ENCODE measurements at regions not wholly inside any gene's neighbourhood (a gene's known extent, or its start where the extent isn't known, plus 50 kb on each side); places are given as distances from the start of the nearest gene placed in this dataset.

DNA sequence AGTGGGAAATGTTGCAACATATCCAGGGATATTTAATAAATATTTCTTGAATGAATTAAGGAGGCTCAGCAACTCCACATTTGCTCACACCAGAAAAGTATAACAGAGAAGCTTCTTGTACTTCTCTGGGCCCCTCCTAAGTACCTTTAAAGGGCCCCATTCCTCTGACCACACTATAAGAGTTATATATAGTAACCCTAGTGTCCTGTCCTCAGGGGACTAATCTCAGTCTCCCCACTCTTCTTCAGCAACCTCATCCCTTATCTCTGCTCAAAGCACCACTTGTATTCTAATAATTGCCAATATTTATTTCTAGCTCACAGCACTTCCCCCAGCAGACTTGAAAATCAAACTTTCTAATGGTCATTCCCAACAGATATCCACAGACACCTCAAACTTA is 237.1 kb downstream of the GXYLT1 start:
- Mint-ChIP-seq H3K27me3 (peaks cover 2% of the 10 kb centered on the region), H3K9me3 (no peaks in the 10 kb centered on the region), H3K4me1 (no peaks in the 10 kb centered on the region), H3K36me3 (no peaks in the 10 kb centered on the region), H3K27ac (no peak overlapping the region), H3K4me3 (no peak overlapping the region)
- ATAC-seq (ENCODE audit: low read depth) (no peak), DNase-seq (ENCODE audit: low spot score in 2 of 2) (no peak)

DNA sequence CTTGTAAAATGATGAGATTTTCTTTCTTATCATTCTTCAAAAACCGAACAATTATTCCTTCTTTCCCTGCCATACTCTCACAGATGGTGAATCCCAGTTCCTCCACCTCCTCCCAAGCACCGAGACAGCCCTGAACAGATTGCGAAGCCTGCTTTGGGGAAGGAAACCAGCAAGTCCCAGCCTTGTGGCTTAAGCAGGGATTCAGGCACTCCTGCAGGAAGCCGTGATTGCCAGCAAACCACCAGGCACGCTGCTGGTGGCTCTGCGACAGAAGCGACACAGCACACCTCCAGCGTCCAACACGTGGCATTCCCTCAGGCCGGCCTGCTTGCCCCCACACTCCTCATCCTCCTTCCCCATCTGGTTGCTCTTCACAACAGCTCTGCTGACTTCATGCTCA is 237.7 kb downstream of the GXYLT1 start:
- peaks cover 2% of the 10 kb centered on the region for H3K27me3 Mint-ChIP-seq
- no peak overlapping the region for H3K27ac Mint-ChIP-seq
- no peaks in the 10 kb centered on the region for H3K9me3 Mint-ChIP-seq
- no peaks in the 10 kb centered on the region for H3K4me1 Mint-ChIP-seq
- DNase-seq (ENCODE audit: low spot score in 2 of 2): no peak
- ATAC-seq (ENCODE audit: low read depth): no peak
- H3K4me3 Mint-ChIP-seq: no peak overlapping the region
- H3K36me3 Mint-ChIP-seq: no peaks in the 10 kb centered on the region

DNA sequence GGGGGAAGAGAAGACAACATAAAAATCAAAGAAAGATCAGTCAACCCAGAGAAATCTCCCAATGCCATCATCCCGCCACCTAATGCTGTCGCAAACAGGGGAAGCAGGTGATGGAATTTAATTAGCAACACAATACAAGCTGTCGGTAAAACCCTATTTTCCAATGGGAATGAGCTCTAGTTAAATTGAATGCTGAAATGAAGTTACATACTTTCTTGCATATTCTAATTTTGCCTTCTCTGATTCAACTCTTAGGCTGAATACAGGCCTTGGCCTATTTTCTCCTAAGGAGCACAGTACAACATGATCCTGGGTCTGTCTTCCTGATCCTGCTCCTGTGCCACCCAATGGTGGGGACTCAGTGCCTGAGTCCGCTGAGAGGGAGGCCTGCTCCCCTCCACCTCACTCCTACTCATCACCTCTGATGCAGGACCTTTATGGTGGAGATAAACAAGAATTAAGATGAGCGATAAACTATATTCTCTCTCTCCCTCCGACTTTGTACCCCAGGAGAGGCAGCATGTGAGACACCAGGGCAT is 238.8 kb downstream of the GXYLT1 start:
- Mint-ChIP-seq H3K27ac (no peak overlapping the region), H3K4me1 (no peaks in the 10 kb centered on the region), H3K27me3 (peaks cover 2% of the 10 kb centered on the region), H3K4me3 (no peak overlapping the region), H3K36me3 (no peaks in the 10 kb centered on the region), H3K9me3 (no peaks in the 10 kb centered on the region)
- no peak for ATAC-seq (ENCODE audit: low read depth)
- DNase-seq (ENCODE audit: low spot score in 2 of 2): no peak

DNA sequence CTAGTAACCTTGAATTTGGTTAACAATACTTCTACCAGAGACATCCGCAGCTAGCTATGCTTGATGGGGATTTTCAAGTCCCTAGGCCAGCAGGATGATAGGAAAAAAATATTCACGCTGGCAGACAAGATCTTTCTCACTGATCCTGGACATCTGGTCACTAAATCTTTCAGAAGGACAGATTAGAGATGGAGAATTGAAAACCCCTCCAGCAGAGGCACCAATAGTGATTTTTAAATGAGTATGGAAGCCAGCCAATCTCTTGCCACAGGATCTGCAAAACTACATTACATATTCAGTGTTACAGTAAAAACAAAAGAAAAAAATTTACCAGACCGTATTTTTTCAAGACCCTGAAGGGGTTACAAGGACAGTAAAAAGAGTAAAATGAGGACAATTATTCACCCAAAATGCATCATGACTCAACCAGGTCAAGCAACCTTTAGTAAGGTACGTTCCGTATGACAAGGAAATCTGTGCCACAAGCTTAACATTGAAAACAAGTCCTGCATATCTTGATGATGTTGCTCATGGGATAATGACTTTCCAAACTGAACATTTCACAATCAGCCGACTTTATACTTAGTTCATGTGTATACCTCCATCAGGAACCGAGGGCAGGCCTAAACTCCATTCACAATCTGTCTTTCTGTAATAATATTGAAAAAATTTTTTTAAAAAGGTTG is 239.5 kb downstream of the GXYLT1 start:
- H3K9me3 Mint-ChIP-seq: no peaks in the 10 kb centered on the region
- no peak for DNase-seq (ENCODE audit: low spot score in 2 of 2)
- H3K36me3 Mint-ChIP-seq: no peaks in the 10 kb centered on the region
- H3K27me3 Mint-ChIP-seq: peaks cover 2% of the 10 kb centered on the region
- no peak overlapping the region for H3K4me3 Mint-ChIP-seq
- no peaks in the 10 kb centered on the region for H3K4me1 Mint-ChIP-seq
- no peak for ATAC-seq (ENCODE audit: low read depth)
- no peak overlapping the region for H3K27ac Mint-ChIP-seq

DNA sequence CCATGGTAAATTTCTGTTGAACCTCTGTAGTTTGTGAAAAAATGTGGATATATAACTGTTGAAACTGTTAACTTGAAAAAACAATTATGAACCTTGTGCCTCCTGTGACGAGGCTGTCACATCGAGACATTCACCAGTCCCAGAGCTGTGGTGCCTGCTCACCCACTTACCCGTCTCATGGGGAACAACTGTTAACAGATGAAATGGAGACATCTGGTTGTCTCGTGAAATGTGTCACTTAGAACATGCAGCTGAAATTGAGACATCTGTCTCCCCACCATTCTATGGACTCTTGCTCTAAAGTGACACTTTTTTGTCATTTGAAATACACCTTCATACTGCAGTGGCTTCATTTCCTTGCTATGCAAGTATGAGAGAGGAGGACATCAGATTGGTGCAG is 240.6 kb downstream of the GXYLT1 start:
- peaks cover 2% of the 10 kb centered on the region for H3K27me3 Mint-ChIP-seq
- no peaks in the 10 kb centered on the region for H3K4me1 Mint-ChIP-seq
- H3K27ac Mint-ChIP-seq: no peak overlapping the region
- no peak overlapping the region for H3K4me3 Mint-ChIP-seq
- ATAC-seq (ENCODE audit: low read depth) (no peak), DNase-seq (ENCODE audit: low spot score in 2 of 2) (no peak)
- H3K9me3 Mint-ChIP-seq: no peaks in the 10 kb centered on the region
- no peaks in the 10 kb centered on the region for H3K36me3 Mint-ChIP-seq

DNA sequence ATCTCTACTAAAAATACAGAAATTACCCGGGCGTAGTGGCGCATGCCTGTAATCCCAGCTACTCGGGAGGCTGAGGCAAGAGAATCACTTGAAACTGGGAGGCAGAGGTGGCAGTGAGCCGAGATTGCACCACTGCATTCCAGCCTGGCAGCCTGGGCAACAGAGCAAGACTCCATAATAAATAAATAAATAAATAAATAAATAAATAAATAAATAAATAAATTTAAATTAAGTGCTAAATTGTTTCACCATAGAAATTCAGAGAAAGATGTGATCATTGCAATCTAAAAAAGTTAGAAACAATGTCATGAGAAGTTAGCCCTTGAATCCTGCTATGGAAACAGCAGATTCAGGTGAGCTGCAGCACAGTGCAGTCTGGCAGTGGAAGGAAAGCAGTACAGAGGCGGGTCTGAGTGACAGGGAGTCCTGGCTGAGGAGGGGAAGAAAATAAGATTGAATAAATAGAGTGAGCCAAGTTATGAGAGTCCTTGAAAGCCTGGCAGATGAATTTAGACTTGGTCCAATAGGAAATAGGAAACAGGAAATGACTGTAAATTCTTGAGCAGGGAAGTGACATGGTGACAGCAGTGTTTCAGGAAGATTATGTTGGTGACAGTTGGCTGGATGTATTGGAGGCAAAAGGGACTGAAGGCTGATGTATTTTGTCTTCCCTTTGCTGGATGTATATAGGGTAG is 241.5 kb downstream of the GXYLT1 start:
- ATAC-seq (ENCODE audit: low read depth) (no peak), DNase-seq (ENCODE audit: low spot score in 2 of 2) (no peak)
- H3K36me3 Mint-ChIP-seq: no peaks in the 10 kb centered on the region
- peaks cover 2% of the 10 kb centered on the region for H3K27me3 Mint-ChIP-seq
- H3K9me3 Mint-ChIP-seq: no peaks in the 10 kb centered on the region
- no peak overlapping the region for H3K27ac Mint-ChIP-seq
- no peak overlapping the region for H3K4me3 Mint-ChIP-seq
- H3K4me1 Mint-ChIP-seq: no peaks in the 10 kb centered on the region

DNA sequence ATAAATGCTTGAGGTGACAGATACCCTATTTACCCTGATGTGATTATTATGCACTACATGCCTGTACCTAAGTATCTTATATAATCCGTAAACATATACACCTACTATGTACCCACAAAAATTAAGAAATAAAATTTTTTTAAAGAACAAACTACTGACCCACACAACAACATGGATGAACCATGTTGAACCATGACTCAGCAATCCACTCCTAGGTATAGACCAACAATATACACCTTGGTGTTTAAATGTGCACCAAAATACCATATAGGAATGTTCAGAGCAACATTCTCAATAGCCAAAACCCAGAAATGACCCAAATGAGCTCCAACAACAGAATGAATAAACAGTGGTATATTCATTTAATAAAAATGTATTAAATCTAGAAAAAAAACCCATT is 245.1 kb downstream of the GXYLT1 start:
- Mint-ChIP-seq H3K4me3 (no peak overlapping the region), H3K4me1 (no peaks in the 10 kb centered on the region), H3K27ac (no peak overlapping the region), H3K36me3 (no peaks in the 10 kb centered on the region), H3K27me3 (peaks cover 5% of the 10 kb centered on the region), H3K9me3 (peaks cover 2% of the 10 kb centered on the region)
- ATAC-seq (ENCODE audit: low read depth): no peak
- no peak for DNase-seq (ENCODE audit: low spot score in 2 of 2)

DNA sequence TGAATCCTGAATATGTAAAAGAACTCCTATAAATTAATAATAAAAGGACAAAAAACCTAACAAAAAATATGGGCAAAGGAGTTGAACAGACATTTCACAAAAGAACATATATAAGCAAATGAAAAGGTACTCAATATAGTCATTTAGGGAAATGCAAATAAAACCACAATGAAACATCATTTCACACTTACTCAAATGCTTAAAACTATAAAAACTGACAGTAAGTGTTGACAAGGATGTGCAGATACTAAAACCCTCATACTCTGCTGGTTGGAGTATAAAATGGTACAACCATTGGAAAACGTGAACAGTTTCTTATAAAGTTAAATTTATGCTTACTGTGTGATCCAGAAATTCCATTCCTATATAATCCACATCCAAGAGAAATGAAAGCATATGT is 247.1 kb downstream of the GXYLT1 start:
- DNase-seq (ENCODE audit: low spot score in 2 of 2) (no peak), ATAC-seq (ENCODE audit: low read depth) (no peak)
- Mint-ChIP-seq H3K4me3 (no peak overlapping the region), H3K27ac (no peak overlapping the region), H3K36me3 (no peaks in the 10 kb centered on the region), H3K9me3 (peaks cover 4% of the 10 kb centered on the region), H3K27me3 (peaks cover 5% of the 10 kb centered on the region), H3K4me1 (no peaks in the 10 kb centered on the region)

DNA sequence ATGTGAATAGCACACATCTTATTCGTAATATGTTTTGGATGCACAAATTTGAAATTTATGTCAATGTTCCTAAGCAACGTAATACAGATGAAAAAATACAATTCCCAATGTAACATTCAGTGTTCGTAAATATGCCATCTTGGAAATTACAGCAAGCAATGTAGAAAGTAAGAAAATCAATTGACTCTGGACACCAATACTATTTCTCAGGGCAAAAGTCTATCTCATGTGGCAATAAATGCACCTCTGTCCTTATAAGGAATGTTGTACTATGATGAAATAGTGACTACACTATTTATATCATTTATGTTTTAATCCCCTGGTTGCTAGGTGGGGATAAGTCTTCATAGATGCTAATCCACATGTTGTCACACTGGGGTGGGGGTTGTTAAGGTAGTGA is 251.2 kb downstream of the GXYLT1 start:
- Mint-ChIP-seq H3K36me3 (no peaks in the 10 kb centered on the region), H3K27me3 (peaks cover 5% of the 10 kb centered on the region), H3K9me3 (peaks cover 4% of the 10 kb centered on the region), H3K27ac (no peak overlapping the region), H3K4me1 (no peaks in the 10 kb centered on the region), H3K4me3 (no peak overlapping the region)
- no peak for ATAC-seq (ENCODE audit: low read depth)
- no peak for DNase-seq (ENCODE audit: low spot score in 2 of 2)

DNA sequence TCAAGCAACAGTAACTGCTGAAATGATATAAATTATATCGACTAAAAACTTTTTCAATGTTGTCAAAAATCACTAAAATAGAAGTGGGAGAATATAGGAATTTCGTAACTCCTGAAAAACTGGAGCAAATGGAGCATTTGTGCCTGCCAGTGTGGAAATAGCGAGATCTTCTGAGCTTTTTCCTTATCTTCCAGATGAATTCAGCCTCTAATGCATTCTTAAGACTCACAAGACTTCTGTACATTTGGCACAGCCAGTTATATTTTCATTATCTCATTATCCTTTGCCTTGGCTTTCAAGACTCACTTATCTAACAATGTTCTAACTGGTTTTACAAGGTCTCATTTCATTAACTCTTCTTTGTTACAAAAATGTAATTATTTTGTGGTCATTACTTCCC is 252.4 kb downstream of the GXYLT1 start:
- no peak for ATAC-seq (ENCODE audit: low read depth)
- Mint-ChIP-seq H3K9me3 (peaks cover 4% of the 10 kb centered on the region), H3K27ac (no peak overlapping the region), H3K4me1 (no peaks in the 10 kb centered on the region), H3K4me3 (no peak overlapping the region), H3K27me3 (peaks cover 5% of the 10 kb centered on the region), H3K36me3 (no peaks in the 10 kb centered on the region)
- no peak for DNase-seq (ENCODE audit: low spot score in 2 of 2)

DNA sequence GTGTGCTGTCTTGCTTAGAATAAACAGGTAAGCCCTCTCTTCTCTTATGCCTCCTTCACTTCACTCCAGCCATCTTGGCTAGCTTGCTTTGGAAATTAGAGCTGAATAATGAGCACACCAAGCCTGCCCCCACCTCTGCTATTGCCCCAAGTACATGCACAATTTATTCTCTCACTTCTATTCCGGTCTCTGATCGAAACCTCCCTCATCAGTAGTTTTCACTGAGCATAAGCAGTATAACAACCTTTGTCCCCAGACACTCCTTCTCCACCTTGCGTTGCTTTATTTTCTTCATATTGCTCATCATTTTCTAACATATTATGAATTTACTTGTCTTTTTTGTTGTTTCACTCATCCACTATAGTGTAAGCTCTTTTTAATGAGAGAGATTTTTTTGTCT is 253.4 kb downstream of the GXYLT1 start:
- Mint-ChIP-seq H3K36me3 (no peaks in the 10 kb centered on the region), H3K4me1 (no peaks in the 10 kb centered on the region), H3K4me3 (no peak overlapping the region), H3K27me3 (peaks cover 5% of the 10 kb centered on the region), H3K27ac (no peak overlapping the region), H3K9me3 (peaks cover 4% of the 10 kb centered on the region)
- ATAC-seq (ENCODE audit: low read depth) (no peak), DNase-seq (ENCODE audit: low spot score in 2 of 2) (no peak)

DNA sequence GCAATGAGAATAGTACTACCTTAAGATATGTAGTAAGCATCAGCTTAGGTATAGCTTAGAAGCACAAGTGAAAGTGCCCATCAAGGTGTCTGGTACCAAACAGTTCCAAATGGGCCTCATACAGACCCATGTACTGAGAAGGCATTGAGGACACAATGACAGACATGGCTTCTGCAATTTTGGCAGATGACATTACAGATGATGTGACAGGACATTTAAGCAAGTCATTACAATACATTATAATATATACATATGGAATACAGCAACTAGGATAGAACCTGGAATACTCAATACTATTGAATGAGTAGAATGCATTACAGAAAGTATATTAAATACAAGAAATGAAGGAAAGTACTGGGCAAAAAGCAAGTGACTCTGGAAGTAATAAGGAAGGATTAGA is 256.4 kb downstream of the GXYLT1 start:
- no peak for ATAC-seq (ENCODE audit: low read depth)
- no peak overlapping the region for H3K4me3 Mint-ChIP-seq
- H3K36me3 Mint-ChIP-seq: no peaks in the 10 kb centered on the region
- peaks cover 3% of the 10 kb centered on the region for H3K27me3 Mint-ChIP-seq
- DNase-seq (ENCODE audit: low spot score in 2 of 2): no peak
- H3K4me1 Mint-ChIP-seq: no peaks in the 10 kb centered on the region
- H3K27ac Mint-ChIP-seq: no peak overlapping the region
- no peaks in the 10 kb centered on the region for H3K9me3 Mint-ChIP-seq

DNA sequence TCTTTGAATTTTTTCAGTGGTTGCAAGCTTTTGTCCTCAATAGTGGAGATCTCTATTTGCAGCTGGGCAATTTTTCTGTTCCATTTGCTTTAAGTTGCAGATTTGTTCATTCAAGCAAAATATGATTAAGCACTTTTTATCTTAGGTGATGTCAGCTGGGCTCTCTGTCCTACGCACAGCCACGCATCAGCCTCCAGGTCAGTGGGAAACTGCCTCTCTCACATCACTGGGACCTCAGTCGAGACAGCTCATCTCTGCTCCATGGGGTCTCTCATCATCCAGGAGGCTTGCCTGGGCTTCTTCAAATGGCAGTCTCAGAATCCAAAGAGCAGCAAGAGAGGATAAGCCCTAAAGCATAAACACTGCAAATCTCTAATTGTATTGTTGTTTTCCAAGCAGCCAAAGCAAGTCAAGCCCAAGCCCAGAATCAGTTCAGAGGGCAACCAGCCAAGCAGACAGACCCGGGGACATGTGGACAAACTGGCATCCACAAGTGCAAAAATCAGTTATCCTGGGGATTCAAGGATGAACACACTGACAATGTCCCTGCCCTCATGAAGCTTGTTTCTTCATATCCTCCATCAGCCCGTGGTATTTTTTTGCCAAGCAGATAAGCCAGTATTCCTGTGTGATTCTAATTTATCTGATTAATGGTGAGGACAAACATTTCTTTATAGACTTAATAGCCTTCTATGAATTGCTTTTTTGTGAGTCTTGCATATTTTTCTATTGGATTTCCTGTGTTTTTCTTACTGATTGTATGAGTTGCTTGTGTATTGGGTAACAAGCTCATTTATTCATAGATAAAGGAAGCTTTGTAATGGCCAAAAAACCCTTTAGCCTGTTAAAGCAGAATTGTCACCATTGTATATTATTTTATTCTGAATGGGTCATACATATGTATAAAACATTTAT is 262.5 kb downstream of the GXYLT1 start:
- H3K9me3 Mint-ChIP-seq: peaks cover 3% of the 10 kb centered on the region
- no peak overlapping the region for H3K4me3 Mint-ChIP-seq
- ATAC-seq (ENCODE audit: low read depth) (no peak), DNase-seq (ENCODE audit: low spot score in 2 of 2) (no peak)
- H3K4me1 Mint-ChIP-seq: peaks cover 2% of the 10 kb centered on the region
- H3K27ac Mint-ChIP-seq: no peak overlapping the region
- H3K36me3 Mint-ChIP-seq: no peaks in the 10 kb centered on the region
- peaks cover 3% of the 10 kb centered on the region for H3K27me3 Mint-ChIP-seq

DNA sequence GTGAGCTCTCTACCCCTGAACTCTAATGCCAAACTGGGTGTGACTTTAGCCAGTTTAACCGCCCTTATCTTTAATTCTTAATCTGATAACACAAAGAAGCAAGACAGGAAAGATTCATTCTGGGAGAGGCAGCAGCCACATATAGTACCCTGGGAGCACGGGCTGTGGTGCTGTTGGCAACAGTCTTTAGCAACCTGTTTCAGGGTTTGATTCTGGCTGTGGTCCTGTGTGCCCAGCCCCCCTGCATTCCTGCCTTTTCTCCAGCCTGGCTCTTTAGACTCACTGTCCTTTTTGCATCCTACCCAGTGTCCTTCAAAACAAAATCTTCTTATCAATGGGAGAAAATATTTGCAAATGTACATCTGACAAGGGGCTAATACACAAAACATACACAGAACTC is 275.2 kb downstream of the GXYLT1 start:
- DNase-seq (ENCODE audit: low spot score in 2 of 2) (no peak), ATAC-seq (ENCODE audit: low read depth) (no peak)
- no peaks in the 10 kb centered on the region for H3K4me1 Mint-ChIP-seq
- H3K4me3 Mint-ChIP-seq: no peak overlapping the region
- peaks cover 6% of the 10 kb centered on the region for H3K27me3 Mint-ChIP-seq
- no peaks in the 10 kb centered on the region for H3K36me3 Mint-ChIP-seq
- H3K9me3 Mint-ChIP-seq: peaks cover 10% of the 10 kb centered on the region
- no peak overlapping the region for H3K27ac Mint-ChIP-seq
